ENCODE measurements at regions not wholly inside any gene's neighbourhood (a gene's known extent, or its start where the extent isn't known, plus 50 kb on each side); places are given as distances from the start of the nearest gene placed in this dataset.

DNA sequence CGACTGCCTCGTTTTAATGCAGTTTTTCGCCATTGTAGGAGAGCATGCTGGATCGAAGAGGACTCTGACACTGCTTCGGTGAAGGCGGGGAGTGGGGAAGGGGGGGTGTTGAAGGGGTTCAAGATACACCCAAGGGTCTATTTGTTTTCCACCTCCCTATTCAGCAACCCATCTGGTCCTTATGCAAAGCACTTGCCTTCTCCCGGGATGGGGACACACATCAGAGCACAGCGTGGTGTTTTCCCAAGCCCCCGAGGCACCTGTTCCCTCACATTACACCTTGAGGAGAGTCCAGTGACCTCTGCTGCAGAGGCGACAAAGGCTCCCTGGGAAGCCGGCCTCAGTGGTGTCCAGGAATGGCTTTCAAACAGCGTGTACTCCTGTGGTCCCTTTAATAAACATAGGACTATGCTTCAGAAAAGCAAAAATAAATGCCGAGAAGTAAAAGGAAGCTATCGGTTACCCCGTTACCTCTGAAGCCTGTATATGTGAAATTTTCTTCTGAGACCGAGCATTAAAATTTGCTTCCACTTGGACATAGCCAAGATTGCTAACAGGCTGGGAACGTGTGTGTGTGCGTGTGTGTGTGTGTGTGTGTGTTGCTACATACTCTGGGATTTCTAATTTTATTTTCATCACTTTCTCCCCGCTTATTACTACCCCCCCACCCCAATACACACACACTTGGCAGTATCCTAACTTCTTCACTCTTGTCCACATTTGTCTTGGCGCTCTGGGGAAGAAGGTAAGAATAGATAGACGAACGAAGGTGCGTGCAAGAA, 53.2 kb downstream of the CCDC54 start:
- Histone ChIP-seq H2AFZ (ENCODE audit: low read length) (peak overlapping the region; percentile 81; the same call in 1 of the 2 replicates), H3K36me3 (ENCODE audit: insufficient read depth, low read length) (no peaks in the 10 kb centered on the region), H3K9me3 (ENCODE audit: low read length) (no peaks in the 10 kb centered on the region), H3K27ac (ENCODE audit: low read depth, low read length, poor library complexity, severe bottlenecking) (no peak overlapping the region), H3K79me2 (ENCODE audit: insufficient read depth, low read depth, low read length) (no peaks in the 10 kb centered on the region), H3K4me1 (ENCODE audit: insufficient read depth, low read length, poor library complexity, severe bottlenecking) (peaks cover 63% of the 10 kb centered on the region), H3K9me2 (ENCODE audit: insufficient read depth, low read length) (no peaks in the 10 kb centered on the region), H3K4me3 (ENCODE audit: low read depth, low read length, poor library complexity, severe bottlenecking) (peak overlapping the region; percentile 66), H3K4me2 (ENCODE audit: low read length) (peak overlapping the region; percentile 75), H4K20me1 (ENCODE audit: insufficient read depth, low read length) (no peaks in the 10 kb centered on the region)
- TF ChIP-seq, protein P1, sequence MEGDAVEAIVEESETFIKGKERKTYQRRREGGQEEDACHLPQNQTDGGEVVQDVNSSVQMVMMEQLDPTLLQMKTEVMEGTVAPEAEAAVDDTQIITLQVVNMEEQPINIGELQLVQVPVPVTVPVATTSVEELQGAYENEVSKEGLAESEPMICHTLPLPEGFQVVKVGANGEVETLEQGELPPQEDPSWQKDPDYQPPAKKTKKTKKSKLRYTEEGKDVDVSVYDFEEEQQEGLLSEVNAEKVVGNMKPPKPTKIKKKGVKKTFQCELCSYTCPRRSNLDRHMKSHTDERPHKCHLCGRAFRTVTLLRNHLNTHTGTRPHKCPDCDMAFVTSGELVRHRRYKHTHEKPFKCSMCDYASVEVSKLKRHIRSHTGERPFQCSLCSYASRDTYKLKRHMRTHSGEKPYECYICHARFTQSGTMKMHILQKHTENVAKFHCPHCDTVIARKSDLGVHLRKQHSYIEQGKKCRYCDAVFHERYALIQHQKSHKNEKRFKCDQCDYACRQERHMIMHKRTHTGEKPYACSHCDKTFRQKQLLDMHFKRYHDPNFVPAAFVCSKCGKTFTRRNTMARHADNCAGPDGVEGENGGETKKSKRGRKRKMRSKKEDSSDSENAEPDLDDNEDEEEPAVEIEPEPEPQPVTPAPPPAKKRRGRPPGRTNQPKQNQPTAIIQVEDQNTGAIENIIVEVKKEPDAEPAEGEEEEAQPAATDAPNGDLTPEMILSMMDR (conservative IDR thresholded peaks at IDR 0.05; ENCODE audit: low read length): peak; percentile 27
- no peak for TF ChIP-seq EZH2phosphoT487 (IDR thresholded peaks at IDR 0.05; ENCODE audit: borderline replicate concordance, low read depth, low read length)
- no peak for DNase-seq (ENCODE audit: low spot score)
- CTCF ChIA-PET (ENCODE audit: unreplicated experiment): interaction anchor here (1.0 to 1.8 kb wide), 2 partner anchors 9 to 158 kb away, joined by 3 to 9 read pairs; no protein-coding TSS in a partner anchor
- POLR2A ChIA-PET: interaction anchor here (0.7 to 1.5 kb wide), 5 partner anchors 25 to 171 kb away, joined by 3 to 4 read pairs (median 3); no protein-coding TSS in a partner anchor
- intact Hi-C loops (cut with micrococcal nuclease; ENCODE audit: unreplicated experiment): loop anchor here (1.0 to 10.0 kb wide), 6 partner anchors 92 to 1154 kb away; partner anchors contain the start of genes BBX, CIP2A and DZIP3
- TSS peak; percentile 81 for BruUV-seq (replicated peaks)

DNA sequence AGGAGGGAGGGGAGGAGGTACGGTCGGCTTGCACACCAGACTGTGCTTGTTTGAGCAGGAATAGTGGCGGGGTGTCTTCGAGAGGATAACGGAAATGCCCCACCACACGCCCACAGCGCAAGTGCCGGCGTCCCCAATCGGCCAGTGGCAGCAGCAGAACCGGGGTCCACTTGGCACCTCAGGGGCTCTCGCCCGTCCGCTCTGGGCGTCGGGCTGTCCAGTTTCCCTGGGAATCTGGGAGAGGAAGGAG, 53.7 kb downstream of the CCDC54 start:
- H2AFZ ChIP-seq (ENCODE audit: low read length): peak overlapping the region; percentile 81
- no peaks in the 10 kb centered on the region for H3K79me2 ChIP-seq (ENCODE audit: insufficient read depth, low read depth, low read length)
- ChIA-PET POLR2A (interaction anchor here (0.8 to 1.3 kb wide), 3 partner anchors 25 to 170 kb away, joined by 3 to 4 read pairs (median 3); no protein-coding TSS in a partner anchor), CTCF (ENCODE audit: unreplicated experiment) (interaction anchor here (0.6 to 1.8 kb wide), 2 partner anchors 10 to 32 kb away, joined by 3 to 9 read pairs; no protein-coding TSS in a partner anchor)
- TF ChIP-seq, protein P1 (conservative IDR thresholded peaks at IDR 0.05; ENCODE audit: low read length): no peak
- no peak for TF ChIP-seq EZH2phosphoT487 (IDR thresholded peaks at IDR 0.05; ENCODE audit: borderline replicate concordance, low read depth, low read length)
- peaks cover 58% of the 10 kb centered on the region for H3K4me1 ChIP-seq (ENCODE audit: insufficient read depth, low read length, poor library complexity, severe bottlenecking)
- intact Hi-C loops (cut with micrococcal nuclease; ENCODE audit: unreplicated experiment): loop anchor here (1.0 to 10.0 kb wide), 6 partner anchors 91 to 1154 kb away; partner anchors contain the start of genes BBX, CIP2A and DZIP3
- H3K4me2 ChIP-seq (ENCODE audit: low read length): peak overlapping the region; percentile 75
- no peaks in the 10 kb centered on the region for H3K9me3 ChIP-seq (ENCODE audit: low read length)
- H4K20me1 ChIP-seq (ENCODE audit: insufficient read depth, low read length): no peaks in the 10 kb centered on the region
- BruUV-seq (replicated peaks): no TSS peak
- no peaks in the 10 kb centered on the region for H3K9me2 ChIP-seq (ENCODE audit: insufficient read depth, low read length)
- peak overlapping the region; percentile 66 for H3K4me3 ChIP-seq (ENCODE audit: low read depth, low read length, poor library complexity, severe bottlenecking)
- DNase-seq (ENCODE audit: low spot score): no peak
- H3K27ac ChIP-seq (ENCODE audit: low read depth, low read length, poor library complexity, severe bottlenecking): no peak overlapping the region
- H3K36me3 ChIP-seq (ENCODE audit: insufficient read depth, low read length): no peaks in the 10 kb centered on the region

All from OCI-LY7 (cell line).